ENCODE measurements at regions not wholly inside any gene's neighbourhood (a gene's known extent, or its start where the extent isn't known, plus 50 kb on each side); places are given as distances from the start of the nearest gene placed in this dataset.

GRCh38 chr2:200129721-200130462, 174.5 kb downstream of the MAIP1 start:
- no peak for TF ChIP-seq CTCF (IDR thresholded peaks at IDR 0.05)
- TF ChIP-seq POLR2AphosphoS5 (IDR thresholded peaks at IDR 0.05; ENCODE audit: low read depth, low read length), result no peak
- TF ChIP-seq REST (IDR thresholded peaks at IDR 0.05; ENCODE audit: insufficient read depth in 1 of 2, low read depth in 2 of 2, low read length in 1 of 2), result no peak
- no peak for TF ChIP-seq SIN3A (IDR thresholded peaks at IDR 0.05; ENCODE audit: borderline replicate concordance, insufficient read depth, low read depth, low read length)
